ENCODE measurements at regions not wholly inside any gene's neighbourhood (a gene's known extent, or its start where the extent isn't known, plus 50 kb on each side); places are given as distances from the start of the nearest gene placed in this dataset.
A peak's percentile ranks its signal among the peaks of the same experiment; 100 is the strongest.

DNA sequence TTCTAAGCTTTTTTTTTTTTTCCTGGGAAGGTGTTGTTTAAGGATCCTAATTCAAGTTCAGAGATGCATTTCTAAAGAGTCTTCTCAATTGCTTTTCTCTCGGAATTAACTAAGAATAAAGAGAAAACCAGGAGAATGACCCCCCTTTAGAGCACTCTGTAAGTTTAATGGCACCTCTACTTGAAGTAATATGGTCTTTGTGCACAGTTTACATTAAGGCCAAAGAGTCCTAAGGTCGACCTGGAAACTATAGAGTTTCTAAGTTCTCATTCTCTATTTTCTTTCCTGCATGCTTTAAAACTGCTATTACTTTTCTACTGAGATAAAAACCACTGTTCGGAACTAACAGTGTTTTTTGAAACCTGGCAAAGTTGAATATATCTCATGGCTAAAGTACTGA is 923.1 kb upstream of the CDH10 start:
- DNase-seq (ENCODE audit: low read depth in 1 of 2, low spot score in 1 of 2) (no peak), ATAC-seq (no peak), FAIRE-seq (no peak)
- CTCF ChIA-PET = no interaction called here
- Histone ChIP-seq H3K27ac (no peak overlapping the region), H3K4me3 (no peak overlapping the region), H3K4me2 (no peak overlapping the region), H3K4me1 (no peaks in the 10 kb centered on the region), H3K9me3 (0 out of 3 replicates have a peak, but pooled peaks cover 3% of the 10 kb centered on the region)
- TF ChIP-seq HOXB5 (CRISPR knock-in tag; IDR thresholded peaks at IDR 0.05) (no peak), RNF2 (IDR thresholded peaks at IDR 0.05; ENCODE audit: borderline replicate concordance, low read depth) (no peak)
- TF ChIP-seq, protein P1, sequence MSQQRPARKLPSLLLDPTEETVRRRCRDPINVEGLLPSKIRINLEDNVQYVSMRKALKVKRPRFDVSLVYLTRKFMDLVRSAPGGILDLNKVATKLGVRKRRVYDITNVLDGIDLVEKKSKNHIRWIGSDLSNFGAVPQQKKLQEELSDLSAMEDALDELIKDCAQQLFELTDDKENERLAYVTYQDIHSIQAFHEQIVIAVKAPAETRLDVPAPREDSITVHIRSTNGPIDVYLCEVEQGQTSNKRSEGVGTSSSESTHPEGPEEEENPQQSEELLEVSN (IDR thresholded peaks at IDR 0.05; ENCODE audit: borderline replicate concordance, low read depth) = no peak
- POLR2A ChIA-PET = no interaction called here
- 35% methylated on average over 3 of the region's 3 CpGs for WGBS (ENCODE audit: missing lambda C conversion rate)

DNA sequence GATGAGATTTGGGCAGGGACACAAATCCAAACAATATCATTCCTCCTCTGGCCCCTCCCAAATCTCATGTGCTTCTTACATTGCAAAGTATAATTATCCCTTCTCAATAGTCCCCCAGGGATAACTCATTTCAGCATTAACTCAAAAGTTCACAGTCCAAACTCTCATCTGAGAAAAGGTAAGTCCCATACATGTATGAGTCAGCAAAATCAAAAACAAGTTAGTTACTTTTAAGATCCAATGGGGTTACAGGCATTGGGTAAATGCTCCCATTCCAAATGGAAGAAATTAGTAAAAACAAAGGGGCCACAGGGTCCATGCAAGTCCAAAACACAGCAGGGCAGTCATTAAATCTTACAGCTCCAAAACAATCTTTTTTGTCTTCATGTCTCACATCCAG is 917.9 kb upstream of the CDH10 start:
- H3K4me1 ChIP-seq = 0 out of 3 replicates have a peak, but pooled peaks cover 3% of the 10 kb centered on the region
- 0 out of 2 replicates have a peak, but pooled peaks have one; percentile 11 for TF ChIP-seq NFE2L2 (conservative IDR thresholded peaks at IDR 0.05; ENCODE audit: low read length)
- TF ChIP-seq MAFK (IDR thresholded peaks at IDR 0.05; ENCODE audit: partially characterized antibody) = peak; percentile 77
- no peak for TF ChIP-seq ZC3H11A (IDR thresholded peaks at IDR 0.05)
- DNase-seq (ENCODE audit: low read depth in 1 of 2, low spot score in 1 of 2) = no peak
- 0 out of 3 replicates have a peak, but pooled peaks cover 3% of the 10 kb centered on the region for H3K9me3 ChIP-seq
- CTCF ChIA-PET = interaction anchor here (1.2 kb wide), 1 partner anchor 16 kb away, joined by 4 read pairs; no protein-coding TSS in a partner anchor
- no peak overlapping the region for H3K4me2 ChIP-seq
- no peak overlapping the region for H3K27ac ChIP-seq
- no peak overlapping the region for H3K4me3 ChIP-seq
- no peak for FAIRE-seq
- POLR2A ChIA-PET = no interaction called here
- no peak for ATAC-seq

DNA sequence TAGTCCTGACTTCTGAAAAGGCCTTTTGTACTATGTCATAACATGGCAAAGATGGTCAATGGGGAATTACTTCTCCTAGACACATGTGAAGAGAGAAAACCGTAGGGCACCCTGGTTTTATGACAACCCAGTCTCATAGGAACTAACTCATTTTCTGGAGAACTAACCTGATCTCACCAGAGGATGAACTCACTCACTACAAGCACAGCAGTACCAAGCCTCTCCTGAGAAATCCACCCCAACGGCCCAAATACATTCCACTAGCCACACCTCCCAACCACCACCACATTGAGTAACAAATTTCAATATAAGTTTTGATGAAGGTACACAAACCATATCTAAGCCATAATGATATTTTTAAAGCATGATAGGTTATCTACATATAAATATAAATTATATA is 909.3 kb upstream of the CDH10 start:
- CTCF ChIA-PET = no interaction called here
- ATAC-seq (0 out of 6 replicates have a peak, but pooled peaks of 1 of the 2 experiments have one; percentile 31), DNase-seq (ENCODE audit: low read depth in 1 of 2, low spot score in 1 of 2) (no peak), FAIRE-seq (no peak)
- Histone ChIP-seq H3K4me2 (no peak overlapping the region), H3K27ac (no peak overlapping the region), H3K4me1 (no peaks in the 10 kb centered on the region), H3K9me3 (no peaks in the 10 kb centered on the region), H3K4me3 (no peak overlapping the region)
- POLR2A ChIA-PET = no interaction called here
- TF ChIP-seq EP300 (IDR thresholded peaks at IDR 0.05) = no peak
- TF ChIP-seq, protein P2, sequence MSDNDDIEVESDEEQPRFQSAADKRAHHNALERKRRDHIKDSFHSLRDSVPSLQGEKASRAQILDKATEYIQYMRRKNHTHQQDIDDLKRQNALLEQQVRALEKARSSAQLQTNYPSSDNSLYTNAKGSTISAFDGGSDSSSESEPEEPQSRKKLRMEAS (IDR thresholded peaks at IDR 0.05) = no peak
- no peak for TF ChIP-seq RCOR1 (IDR thresholded peaks at IDR 0.05; ENCODE audit: low read depth, low read length)
- no peak for TF ChIP-seq SMC3 (IDR thresholded peaks at IDR 0.05)
- no peak for TF ChIP-seq HDAC2 (IDR thresholded peaks at IDR 0.05)
- no peak for TF ChIP-seq FOSB (CRISPR knock-in tag; IDR thresholded peaks at IDR 0.05)
- TF ChIP-seq JUN (IDR thresholded peaks at IDR 0.05) = no peak
- no peak for TF ChIP-seq MAFK (IDR thresholded peaks at IDR 0.05; ENCODE audit: partially characterized antibody)
- TF ChIP-seq PHF8 (IDR thresholded peaks at IDR 0.05; ENCODE audit: borderline replicate concordance, low read depth) = no peak
- 44% methylated on average over 2 of the region's 2 CpGs for WGBS (ENCODE audit: missing lambda C conversion rate)

DNA sequence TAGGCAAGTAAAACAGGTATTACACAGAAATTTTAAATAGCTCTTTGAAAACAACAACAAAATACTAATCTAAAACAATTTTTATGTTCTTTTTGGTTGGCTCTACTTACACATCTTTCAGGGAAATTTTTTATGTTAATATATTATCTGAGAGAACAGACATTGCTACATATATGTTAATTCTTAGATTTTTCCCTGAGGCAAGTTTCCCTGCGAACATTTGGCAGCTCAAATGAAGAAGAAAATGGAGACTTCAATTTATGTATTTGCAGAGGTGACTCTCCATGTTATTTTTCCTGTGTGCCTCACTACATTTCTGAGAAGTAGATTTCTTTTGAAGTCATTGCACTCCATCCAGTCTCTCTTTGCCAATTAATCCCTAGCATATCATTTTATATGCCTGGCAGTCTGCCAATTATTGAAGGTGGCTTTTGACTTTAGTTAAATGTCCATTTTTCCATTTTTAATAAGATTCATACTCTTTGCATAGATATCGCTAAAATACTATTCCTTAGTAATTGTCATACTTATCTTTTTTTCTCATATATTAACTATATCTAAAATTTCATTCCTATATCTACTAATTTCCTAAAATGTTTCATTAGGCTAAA is 908.2 kb upstream of the CDH10 start:
- WGBS (ENCODE audit: missing lambda C conversion rate) = 75% methylated on average over 2 of the region's 2 CpGs
- FAIRE-seq = no peak
- H3K4me1 ChIP-seq = no peaks in the 10 kb centered on the region
- no peak overlapping the region for H3K4me2 ChIP-seq
- TF ChIP-seq JUNB (IDR thresholded peaks at IDR 0.05) = no peak
- TF ChIP-seq, protein P2 (IDR thresholded peaks at IDR 0.05) = no peak
- TF ChIP-seq ZC3H11A (IDR thresholded peaks at IDR 0.05) = no peak
- TF ChIP-seq, protein P3, sequence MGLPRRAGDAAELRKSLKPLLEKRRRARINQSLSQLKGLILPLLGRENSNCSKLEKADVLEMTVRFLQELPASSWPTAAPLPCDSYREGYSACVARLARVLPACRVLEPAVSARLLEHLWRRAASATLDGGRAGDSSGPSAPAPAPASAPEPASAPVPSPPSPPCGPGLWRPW (IDR thresholded peaks at IDR 0.05) = no peak
- TF ChIP-seq MYC (IDR thresholded peaks at IDR 0.05; ENCODE audit: borderline replicate concordance, low read length) = no peak
- TF ChIP-seq CBX8 (IDR thresholded peaks at IDR 0.05) = no peak
- TF ChIP-seq, protein P4, sequence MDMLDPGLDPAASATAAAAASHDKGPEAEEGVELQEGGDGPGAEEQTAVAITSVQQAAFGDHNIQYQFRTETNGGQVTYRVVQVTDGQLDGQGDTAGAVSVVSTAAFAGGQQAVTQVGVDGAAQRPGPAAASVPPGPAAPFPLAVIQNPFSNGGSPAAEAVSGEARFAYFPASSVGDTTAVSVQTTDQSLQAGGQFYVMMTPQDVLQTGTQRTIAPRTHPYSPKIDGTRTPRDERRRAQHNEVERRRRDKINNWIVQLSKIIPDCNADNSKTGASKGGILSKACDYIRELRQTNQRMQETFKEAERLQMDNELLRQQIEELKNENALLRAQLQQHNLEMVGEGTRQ (IDR thresholded peaks at IDR 0.05) = no peak
- no peak for TF ChIP-seq KDM5A (IDR thresholded peaks at IDR 0.05)
- no peak for TF ChIP-seq TFCP2L1 (CRISPR knock-in tag; IDR thresholded peaks at IDR 0.05)
- TF ChIP-seq, protein P5, sequence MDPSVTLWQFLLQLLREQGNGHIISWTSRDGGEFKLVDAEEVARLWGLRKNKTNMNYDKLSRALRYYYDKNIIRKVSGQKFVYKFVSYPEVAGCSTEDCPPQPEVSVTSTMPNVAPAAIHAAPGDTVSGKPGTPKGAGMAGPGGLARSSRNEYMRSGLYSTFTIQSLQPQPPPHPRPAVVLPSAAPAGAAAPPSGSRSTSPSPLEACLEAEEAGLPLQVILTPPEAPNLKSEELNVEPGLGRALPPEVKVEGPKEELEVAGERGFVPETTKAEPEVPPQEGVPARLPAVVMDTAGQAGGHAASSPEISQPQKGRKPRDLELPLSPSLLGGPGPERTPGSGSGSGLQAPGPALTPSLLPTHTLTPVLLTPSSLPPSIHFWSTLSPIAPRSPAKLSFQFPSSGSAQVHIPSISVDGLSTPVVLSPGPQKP (IDR thresholded peaks at IDR 0.05; ENCODE audit: low read depth, low read length) = no peak
- TF ChIP-seq HOXB13 (CRISPR knock-in tag; IDR thresholded peaks at IDR 0.05; ENCODE audit: low read depth) = no peak
- TF ChIP-seq POLR2A (IDR thresholded peaks at IDR 0.05; ENCODE audit: low read length) = no peak
- no peak for TF ChIP-seq HDAC2 (IDR thresholded peaks at IDR 0.05)
- no peak for TF ChIP-seq PHF8 (IDR thresholded peaks at IDR 0.05; ENCODE audit: borderline replicate concordance, low read depth)
- no peak for TF ChIP-seq SREBF2 (IDR thresholded peaks at IDR 0.05)
- no peak for TF ChIP-seq MAZ (IDR thresholded peaks at IDR 0.05; ENCODE audit: borderline replicate concordance, low read depth, low read length)
- TF ChIP-seq JUN (IDR thresholded peaks at IDR 0.05) = no peak
- TF ChIP-seq HOXA7 (CRISPR knock-in tag; IDR thresholded peaks at IDR 0.05) = no peak
- no peaks in the 10 kb centered on the region for H3K9me3 ChIP-seq
- DNase-seq (ENCODE audit: low read depth in 1 of 2, low spot score in 1 of 2) = no peak
- POLR2A ChIA-PET = no interaction called here
- H3K27ac ChIP-seq = no peak overlapping the region
- ATAC-seq = no peak
- no peak overlapping the region for H3K4me3 ChIP-seq
- CTCF ChIA-PET = no interaction called here
